NCI-H146 treated with DMSO at 0.1 percent for 48 hours (cell line): ENCODE measurements at regions not wholly inside any gene's neighbourhood (a gene's known extent, or its start where the extent isn't known, plus 50 kb on each side); places are given as distances from the start of the nearest gene placed in this dataset.

Source experiments
- DNase-seq: peaks from one replicate; lab custom pipeline; 2025; ENCODE audit not compliant: unreplicated experiment; lab: John Stamatoyannopoulos, UW

DNA sequence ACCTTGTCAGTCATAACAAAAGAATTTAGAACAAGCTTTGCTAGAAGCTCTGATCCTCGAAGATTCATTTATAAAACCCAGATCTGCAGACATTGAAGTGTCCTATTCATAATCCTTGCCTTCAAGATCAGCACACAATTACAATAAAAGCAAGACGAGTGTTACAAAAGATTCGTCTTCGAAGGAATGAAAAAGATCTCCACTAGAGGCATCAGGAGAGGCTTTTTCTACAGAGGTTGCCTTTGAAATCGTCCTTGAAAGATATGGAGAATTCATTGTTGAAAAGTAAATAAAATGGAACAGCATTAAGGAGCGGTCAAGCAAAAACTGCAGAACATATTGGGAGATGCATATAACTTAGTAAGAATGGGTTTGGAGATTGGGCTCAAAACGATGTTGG is 146.4 kb downstream of the BMP4 start:
- DNase-seq = no peak

DNA sequence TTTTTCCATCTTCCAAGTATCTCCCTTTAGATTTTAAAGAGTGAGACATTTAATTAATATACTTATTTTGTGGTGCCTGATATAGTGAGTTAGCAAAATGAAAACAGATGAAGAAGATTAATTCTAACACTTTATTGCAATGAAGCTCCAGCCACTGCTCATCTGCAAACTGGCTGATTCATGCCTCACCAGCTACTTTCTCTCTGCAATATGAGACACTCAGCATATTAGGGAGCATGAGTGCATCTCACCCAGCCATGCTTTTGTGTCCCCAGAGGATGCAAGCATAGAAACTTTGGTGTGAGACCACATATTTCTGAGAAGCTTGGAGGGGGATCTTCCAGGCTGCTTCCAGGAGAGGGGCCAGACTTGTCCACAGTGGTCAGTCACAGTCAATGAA is 148.6 kb downstream of the BMP4 start:
- DNase-seq = no peak

DNA sequence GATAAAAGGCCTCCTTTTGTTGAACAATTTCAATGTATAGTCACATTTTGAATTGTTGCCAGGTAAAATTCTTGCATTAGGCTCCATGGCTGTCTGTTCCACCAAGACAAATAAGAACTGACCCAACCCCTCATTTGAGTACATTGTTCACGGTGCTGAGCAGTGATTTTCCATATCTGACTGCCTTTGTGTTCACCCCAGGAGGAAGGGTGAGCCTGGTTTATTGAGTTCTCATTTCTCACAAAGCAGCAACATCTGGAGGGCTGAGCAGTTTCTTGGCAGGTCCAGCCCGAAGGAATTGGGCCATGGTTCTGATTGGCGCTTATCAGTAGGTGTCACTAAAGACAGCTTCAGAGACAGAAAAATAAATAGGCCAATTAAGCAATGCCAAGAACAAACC is 149.1 kb downstream of the BMP4 start:
- no peak for DNase-seq

DNA sequence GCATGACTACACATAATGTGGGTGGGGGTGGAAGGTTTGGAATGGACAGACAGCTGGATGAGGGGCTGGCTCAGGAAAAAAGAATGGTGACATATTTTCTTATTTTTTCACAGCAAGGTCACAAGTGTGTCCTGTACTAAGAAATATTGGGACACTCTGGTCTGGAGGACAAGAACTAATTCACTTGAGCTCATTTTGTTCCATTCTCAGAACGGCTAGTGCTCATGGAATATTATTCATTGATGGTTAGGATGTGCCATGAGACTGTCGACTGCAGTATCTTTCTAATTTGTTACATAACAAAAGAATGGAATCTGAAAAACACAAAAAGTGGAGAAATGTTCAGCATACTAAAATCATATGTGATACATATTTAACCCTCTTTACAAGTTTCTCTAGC is 149.5 kb downstream of the BMP4 start:
- no peak for DNase-seq

DNA sequence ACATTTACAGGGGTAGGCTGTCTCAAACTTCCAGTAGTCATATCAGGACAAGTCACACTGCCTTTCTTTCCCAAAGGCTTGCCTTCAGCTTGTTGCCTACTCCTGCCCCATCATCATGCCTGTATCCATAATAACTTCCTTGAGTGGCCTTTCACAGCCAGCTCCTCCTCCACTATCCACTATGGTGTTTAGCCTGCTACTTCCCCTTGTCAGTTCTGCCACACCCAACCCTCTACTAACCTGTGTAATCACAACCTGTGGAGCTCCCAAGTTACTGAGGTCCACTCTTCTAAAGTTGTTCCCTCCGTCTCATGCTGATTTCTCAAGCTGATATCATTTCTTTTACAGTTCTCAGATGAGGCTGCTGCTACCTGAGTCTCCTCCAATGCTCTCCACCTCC is 159.9 kb downstream of the BMP4 start:
- no peak for DNase-seq

DNA sequence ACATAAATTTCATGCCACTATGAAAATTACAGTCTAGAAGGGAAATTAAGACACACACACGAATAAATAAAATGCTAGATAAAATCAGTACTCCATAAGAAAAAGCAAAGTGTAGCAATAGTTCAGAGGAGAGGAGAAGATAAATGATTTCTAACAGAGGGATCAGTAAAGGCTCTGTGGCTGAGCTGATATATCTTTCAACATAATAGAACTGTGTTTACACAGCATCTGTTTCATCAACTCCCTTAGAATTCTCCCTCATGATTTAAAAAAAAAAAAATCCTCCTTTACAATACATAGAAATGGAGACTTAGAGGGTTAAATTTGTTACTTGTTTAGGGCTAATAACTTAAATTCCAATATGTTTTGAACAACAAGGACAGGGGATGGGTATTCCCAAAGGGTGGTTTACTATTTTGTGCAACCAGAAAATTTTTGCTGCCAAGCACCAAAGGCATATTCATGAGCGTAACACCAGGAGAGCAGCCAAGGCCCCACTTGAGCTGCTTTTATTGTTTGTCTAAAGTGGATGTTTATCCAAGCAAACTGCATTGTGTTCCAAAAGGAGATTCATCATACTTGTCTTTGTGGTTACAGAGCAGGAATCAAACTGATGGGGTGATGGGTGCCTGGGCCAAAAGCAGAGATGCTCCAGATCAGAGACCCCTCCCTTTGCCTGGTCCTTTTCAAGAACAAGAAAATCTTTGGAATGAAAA is 162.7 kb downstream of the BMP4 start:
- no peak for DNase-seq

DNA sequence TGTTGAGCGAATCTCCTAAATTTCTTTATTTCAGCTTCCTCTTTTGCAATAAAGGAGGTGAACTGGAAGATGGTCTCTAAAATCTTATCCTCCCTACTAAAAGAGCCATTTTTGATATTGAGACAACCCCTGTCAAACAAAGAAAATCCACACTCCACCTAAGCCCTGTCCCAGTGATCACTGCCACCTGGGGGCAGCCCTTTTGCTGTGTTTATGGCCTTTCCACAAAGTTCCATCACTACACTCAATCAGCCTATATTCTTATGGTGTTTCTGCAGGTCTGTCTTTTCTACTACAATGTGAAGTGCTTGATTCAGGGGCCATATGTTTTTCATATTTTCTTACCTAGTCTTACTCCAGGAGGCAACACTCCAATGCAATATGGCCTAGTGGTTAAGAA is 163.7 kb downstream of the BMP4 start:
- DNase-seq = no peak

DNA sequence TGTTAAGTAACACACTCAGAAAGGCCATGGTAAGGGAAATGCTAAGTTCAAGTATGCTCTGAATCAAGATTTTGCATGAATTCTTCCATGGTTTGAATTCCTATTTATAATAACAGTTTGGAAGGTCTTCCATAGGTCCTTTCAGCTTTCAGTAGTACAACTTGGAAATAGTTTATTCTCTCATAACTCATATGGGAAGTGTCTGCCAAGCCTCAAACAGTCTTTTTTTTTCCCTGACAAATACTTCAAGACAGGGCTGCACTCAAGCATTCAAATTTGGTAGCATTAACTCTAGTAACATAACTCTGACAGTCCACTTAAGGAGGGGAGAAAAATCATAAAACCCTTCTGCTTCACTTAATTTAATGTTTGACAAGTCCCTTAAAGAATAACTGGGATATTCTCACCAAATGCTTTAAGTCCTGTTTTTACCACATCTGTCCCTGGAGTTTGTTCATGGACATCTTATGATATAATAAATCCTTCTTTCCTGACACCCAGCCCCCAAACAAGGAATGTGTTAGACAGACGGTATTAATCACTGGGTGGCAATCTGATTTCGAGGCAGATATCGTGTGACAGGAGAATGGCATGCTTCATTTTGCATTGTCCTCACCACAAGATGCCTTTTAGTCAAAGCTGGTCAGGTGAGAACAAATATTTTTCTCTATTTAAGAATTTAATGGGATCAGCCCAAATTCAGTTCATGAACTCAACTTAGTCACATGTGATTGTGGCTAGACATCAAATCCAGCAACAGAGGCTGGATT is 165.7 kb downstream of the BMP4 start:
- DNase-seq = no peak

DNA sequence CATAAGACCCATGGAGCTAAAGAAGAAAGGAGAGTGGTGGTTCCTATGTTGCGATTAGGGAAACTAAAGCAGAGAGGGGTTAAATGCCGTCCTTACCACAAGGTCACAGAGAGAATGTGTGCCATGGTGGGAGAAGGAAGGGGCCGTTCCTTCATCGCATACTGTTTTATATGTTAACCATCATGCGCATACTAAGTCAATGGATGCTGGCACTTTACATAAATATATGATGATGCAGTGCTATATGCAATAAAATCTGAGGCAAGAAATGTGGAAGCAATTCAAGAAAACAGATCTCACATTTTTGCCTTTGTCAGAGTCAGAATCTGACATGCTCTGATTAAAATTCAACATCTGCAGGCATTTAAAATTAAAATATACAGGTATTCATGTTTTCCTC is 168.1 kb downstream of the BMP4 start:
- no peak for DNase-seq

DNA sequence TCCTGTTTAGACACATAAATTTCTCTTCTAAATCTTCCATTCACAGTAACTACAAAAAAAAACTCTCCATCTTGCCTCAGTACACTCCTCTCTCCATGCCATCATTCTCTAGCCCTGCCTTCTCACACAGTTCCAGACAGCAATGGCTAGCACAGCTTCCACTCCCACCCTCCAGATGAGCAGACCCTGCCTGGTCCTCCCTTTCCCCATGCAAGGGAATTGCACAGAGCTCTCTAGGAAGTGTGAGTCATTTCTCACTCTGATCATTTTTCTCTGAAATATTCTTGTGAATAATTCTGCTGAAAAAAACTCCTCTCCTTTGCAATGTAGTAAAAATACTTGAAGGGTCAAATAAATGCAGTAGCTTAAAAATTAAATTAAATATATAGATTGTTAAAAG is 170.6 kb downstream of the BMP4 start:
- DNase-seq = no peak

DNA sequence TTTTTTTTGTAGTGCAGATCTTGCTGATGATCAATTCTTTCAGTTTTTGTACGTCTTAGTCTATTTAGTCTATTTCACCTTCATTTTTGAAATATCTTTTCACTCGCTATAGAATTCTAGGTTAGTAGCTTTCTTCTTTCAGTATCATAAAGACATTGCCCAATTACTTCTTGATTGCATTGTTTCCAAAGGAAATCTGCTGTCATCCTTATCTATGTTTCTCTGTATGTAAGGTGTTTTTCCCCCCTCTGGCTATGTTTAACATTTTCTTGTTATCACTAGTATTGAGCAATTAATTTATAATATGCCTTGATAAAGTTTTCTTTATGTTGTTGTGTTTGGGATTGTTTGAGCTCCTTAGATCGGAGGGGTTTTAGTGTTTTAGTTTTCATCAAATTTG is 171.9 kb downstream of the BMP4 start:
- no peak for DNase-seq

DNA sequence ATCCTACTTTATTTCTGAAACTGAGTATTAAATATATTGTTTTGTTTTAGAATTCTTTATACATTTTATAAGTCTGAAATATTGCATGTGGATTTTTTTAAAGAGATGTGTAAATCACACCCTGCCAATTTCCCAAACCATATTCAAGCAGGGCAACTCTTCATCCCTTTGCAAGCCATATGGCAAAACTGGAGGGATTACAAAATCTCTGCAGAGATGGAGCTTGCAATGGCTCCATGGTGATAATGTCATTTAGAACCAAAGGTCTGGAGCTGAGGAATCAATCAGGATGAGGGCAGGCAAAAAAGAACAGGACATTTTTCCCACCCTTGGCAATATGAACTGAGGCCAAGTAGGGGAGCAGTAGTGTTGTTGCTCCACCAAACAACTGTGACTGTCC is 173.4 kb downstream of the BMP4 start:
- no peak for DNase-seq

DNA sequence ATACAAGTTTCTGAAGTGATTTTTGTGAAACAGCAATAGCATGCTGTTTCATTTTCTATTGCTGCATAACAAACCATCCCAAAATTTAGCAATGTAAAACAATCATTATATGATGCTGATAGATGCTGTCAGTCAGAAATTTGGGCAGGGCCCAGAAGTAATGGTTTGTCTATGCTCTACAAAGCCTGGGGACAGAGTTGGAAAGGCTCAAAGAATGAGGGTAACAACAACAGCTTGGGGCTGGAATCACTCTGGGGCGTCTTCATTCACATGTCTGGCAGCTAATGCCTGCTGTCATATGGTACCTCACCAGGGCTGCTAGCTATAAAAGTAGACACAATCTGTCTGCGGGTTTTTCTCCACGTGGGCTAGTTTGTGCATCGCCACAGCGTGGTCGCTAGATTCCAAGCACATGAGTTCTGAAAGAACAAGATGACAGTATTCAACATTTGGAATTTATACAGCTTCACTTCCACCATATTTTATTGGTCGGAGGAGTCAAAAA is 176.5 kb downstream of the BMP4 start:
- no peak for DNase-seq

DNA sequence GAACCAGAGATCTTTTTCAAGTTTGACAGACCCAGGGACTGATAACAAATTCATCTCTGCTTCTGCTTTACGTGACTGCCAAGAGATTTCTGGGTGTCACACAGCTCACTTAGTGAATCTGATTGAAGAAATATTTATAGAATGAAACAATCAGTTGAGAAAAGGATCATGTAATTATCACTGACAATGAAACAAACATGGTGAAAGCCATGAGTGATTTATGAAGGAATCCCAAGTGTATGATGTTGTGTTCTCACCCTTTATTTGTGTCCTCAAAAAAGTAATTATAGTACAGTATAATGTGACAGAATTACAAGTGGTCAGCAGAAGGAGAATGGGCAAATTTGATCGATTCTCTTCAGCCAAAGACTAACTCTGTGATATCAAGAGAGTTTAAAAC is 177.3 kb downstream of the BMP4 start:
- no peak for DNase-seq

DNA sequence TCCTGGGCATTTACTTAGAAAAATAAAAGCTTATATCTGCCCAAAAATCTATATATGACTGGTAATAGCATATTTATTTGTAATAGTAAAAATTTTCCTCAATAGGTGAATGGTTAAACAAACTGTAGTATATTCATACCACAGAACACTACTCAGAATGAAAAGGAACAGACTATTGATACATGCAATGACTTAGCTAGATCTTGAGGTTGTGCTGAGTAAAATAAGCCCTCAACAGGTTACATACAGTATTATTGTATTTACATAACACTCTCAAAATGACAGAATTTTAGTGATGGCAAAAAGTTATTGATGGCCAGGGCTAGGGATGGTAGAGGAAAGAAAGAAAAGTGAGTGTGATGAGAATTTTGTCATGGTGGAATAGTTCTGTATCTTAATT is 178.4 kb downstream of the BMP4 start:
- no peak for DNase-seq

DNA sequence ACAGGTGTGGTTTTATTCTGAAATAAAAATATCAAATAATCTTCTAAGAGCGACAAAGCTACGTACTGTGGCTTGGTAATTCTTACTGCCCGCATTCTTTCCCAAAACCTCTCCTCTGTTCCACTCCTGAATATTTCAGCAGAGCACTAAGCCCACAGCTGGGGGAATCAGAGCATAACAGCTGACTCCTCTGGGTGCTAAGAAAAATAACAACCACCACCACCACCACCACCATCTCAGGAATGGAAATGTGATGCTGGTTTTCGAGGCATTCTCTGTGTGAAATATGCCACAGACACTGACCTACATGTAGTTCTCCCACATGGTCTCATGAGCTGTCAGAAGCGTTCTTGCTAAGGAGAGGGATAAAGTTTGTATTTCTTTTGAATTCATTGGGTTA is 183.7 kb downstream of the BMP4 start:
- no peak for DNase-seq

DNA sequence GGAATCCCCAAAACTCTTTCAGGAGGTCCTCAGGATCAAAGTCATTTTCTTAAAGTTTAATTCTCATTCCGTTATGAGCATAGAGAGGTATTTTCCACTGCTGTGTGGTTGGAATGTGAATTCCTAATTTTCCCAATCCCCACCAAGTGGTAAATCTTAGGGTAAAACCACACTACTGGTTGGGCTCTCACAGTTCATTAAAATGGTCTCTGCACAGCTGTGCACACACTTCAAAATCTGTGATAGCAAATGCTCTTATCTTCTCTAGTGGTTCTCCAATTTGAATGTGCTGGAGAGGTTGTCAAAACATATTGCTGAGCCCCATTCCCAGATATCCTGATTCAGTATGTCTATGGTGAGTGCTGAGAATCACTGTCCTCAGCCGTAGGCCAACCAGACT is 189.1 kb downstream of the BMP4 start:
- DNase-seq = no peak

DNA sequence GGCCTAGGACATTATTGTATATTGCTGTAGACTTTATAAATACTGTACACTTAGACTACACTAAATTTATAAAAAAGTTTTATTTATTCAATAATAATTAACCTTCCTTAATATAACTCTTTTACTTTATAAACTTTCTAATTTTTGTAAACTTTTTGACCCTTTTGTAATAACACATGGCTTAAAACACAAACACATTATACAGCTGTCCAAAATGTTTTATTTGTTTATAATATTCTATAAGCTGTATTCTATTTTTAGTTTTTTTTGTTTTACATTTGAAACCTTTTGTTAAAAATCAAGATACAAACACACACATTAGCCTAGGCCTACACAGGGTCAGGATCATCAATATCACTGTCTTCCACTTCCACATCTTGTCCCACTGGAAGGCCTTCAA is 190.0 kb downstream of the BMP4 start:
- DNase-seq = no peak

DNA sequence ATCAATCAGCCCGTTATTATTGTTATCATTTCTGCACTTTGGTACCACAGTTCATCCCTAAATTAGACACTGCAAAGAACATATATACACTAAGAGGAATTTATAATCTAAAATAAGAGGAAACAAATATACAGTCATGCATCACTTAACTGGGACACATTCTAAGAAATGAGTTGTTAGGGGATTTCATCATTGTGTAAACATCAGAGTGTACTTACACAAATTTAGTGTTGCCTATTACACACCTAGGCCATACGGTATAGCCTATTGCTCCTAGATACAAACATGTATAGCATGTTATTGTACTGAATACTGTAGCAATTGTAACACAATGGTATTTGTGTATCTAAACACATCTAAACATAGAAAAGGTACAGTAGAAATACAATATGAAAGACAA is 190.5 kb downstream of the BMP4 start:
- DNase-seq = no peak

DNA sequence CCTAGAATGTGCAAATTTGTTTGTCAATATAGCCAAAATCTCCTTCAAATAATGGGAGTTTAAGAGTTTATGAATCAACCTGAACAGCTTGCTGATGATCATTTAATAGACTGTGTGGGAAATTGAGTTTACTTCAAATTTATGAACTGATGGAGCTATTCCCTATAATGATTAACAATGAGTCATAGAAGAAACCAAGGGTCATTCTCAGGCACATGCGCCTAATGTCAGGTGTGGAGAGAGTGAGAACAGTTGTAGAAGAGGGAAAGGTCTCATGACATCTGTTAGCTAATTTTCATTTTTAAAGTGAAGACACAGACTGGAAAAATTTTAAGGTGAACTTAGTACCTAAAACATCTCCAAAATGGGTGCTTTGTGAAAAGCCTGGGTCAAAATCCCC is 191.8 kb downstream of the BMP4 start:
- no peak for DNase-seq

DNA sequence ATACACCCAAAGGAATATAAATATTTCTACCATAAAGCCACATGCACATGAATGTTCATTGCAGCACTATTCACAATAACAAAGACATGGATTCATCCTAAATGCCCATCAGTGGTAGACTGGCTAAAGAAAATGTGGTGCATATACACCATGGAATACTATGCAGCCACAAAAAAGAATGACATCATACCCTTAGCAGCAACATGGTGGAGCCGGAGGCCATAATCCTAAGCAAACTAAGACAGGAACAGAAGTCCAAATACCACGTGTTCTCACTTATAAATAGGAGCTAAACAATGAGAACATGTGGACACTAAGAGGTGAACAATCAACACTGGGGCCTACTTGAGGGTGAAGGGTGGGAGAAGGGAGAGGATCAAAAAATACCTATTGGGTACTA is 198.5 kb downstream of the BMP4 start:
- DNase-seq = no peak

DNA sequence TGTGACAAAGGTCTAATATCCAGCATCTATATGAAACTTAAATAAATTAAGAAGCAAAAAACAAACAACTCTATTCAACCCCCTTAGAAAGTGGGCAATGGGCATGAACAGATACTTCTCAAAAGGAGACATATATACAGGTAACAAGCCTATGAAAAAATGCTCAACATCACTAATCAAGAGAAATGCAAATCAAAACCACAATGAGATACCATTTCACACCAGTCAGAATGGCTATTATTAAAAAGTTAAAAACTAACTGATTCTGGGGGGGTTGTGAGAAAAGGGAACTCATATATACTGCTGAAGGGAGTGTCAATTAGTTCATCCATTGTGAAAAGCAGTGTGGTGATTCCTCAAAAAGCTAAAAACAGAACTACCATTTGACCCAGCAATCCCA is 198.9 kb downstream of the BMP4 start:
- DNase-seq = no peak

DNA sequence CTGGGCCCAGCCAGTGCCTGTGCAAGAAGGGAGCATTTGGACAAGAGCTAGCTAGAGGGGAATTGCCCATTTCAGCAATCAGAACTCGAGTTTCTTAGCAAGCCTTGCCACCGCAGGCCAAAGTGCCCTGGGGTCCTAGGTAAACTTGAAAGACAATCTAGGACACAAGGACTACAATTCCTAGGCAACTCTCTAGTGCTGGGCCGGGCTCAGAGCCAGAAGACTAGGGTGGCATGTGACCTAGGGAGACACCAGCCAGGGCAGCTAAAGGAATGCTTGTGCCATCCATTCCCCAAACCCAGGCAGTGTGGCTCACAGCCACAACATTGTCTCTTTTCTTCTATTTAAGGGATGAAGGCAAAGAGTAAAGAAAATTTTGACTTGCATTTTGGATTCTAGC is 205.0 kb downstream of the BMP4 start:
- no peak for DNase-seq
